Rectal smooth muscle tissue (tissue), 1 donor: ENCODE measurements at regions not wholly inside any gene's neighbourhood (a gene's known extent, or its start where the extent isn't known, plus 50 kb on each side); places are given as distances from the start of the nearest gene placed in this dataset.
"Not testable (repeated sequence)": the region's sequence is repeated elsewhere in the genome, so short reads cannot be mapped to it uniquely, and the experiment has no call there.

Experiments
- H3K27ac ChIP-seq: one replicate; pipeline ENCODE4 v1.7.0; 2013; ENCODE audit warnings: low read depth, low read length, inconsistent platforms
- H3K27me3 ChIP-seq: one replicate; pipeline ENCODE4 v1.7.0; 2013; ENCODE audit warnings: low read length; ENCODE audit not compliant: control insufficient read depth, insufficient read depth
- H3K36me3 ChIP-seq: one replicate; pipeline ENCODE4 v1.7.0; 2013; ENCODE audit warnings: low read length; ENCODE audit not compliant: control insufficient read depth, insufficient read depth
- H3K4me1 ChIP-seq: one replicate; pipeline ENCODE4 v1.7.0; 2013; ENCODE audit warnings: low read length; ENCODE audit not compliant: control insufficient read depth, insufficient read depth
- H3K4me3 ChIP-seq: one replicate; pipeline ENCODE4 v1.7.0; 2013; ENCODE audit warnings: low read length
- H3K9ac ChIP-seq: one replicate; pipeline ENCODE4 v1.7.0; 2013; ENCODE audit warnings: low read length

GRCh38 chr4:127441571-127441970 lies 191.2 kb upstream of the INTU start:
- Histone ChIP-seq H3K36me3 (no peaks in the 10 kb centered on the region), H3K27me3 (no peaks in the 10 kb centered on the region), H3K27ac (no peak overlapping the region), H3K4me3 (no peak overlapping the region), H3K4me1 (no peaks in the 10 kb centered on the region), H3K9ac (no peak overlapping the region)

GRCh38 chr4:127445471-127445870 lies 187.3 kb upstream of the INTU start:
- Histone ChIP-seq H3K27ac (no peak overlapping the region), H3K4me3 (no peak overlapping the region), H3K4me1 (no peaks in the 10 kb centered on the region), H3K36me3 (no peaks in the 10 kb centered on the region), H3K27me3 (no peaks in the 10 kb centered on the region), H3K9ac (no peak overlapping the region)

- H3K36me3 ChIP-seq = no peaks in the 10 kb centered on the region
- no peak overlapping the region for H3K27ac ChIP-seq
- no peaks in the 10 kb centered on the region for H3K27me3 ChIP-seq
- no peak overlapping the region for H3K4me3 ChIP-seq
- no peaks in the 10 kb centered on the region for H3K4me1 ChIP-seq
- no peak overlapping the region for H3K9ac ChIP-seq
Measured at GRCh38 chr4:127446427-127446885, 186.3 kb upstream of the INTU start.

GRCh38 chr4:127448986-127449385 lies 183.8 kb upstream of the INTU start:
- H3K27ac ChIP-seq = no peak overlapping the region

GRCh38 chr4:127449449-127449848 lies 183.3 kb upstream of the INTU start:
- no peak overlapping the region for H3K27ac ChIP-seq
- no peaks in the 10 kb centered on the region for H3K4me1 ChIP-seq
- H3K4me3 ChIP-seq = no peak overlapping the region
- H3K36me3 ChIP-seq = no peaks in the 10 kb centered on the region
- H3K9ac ChIP-seq = no peak overlapping the region
- no peaks in the 10 kb centered on the region for H3K27me3 ChIP-seq

More at GRCh38 chr4:127448986-127449385, 183.8 kb upstream of the INTU start:
- Histone ChIP-seq H3K9ac (no peak overlapping the region), H3K4me1 (no peaks in the 10 kb centered on the region), H3K36me3 (no peaks in the 10 kb centered on the region), H3K27me3 (no peaks in the 10 kb centered on the region), H3K4me3 (no peak overlapping the region)

GRCh38 chr4:127450276-127450675 lies 182.5 kb upstream of the INTU start:
- H3K27me3 ChIP-seq = no peaks in the 10 kb centered on the region
- no peak overlapping the region for H3K9ac ChIP-seq
- H3K36me3 ChIP-seq = no peaks in the 10 kb centered on the region
- H3K27ac ChIP-seq = no peak overlapping the region
- H3K4me3 ChIP-seq = no peak overlapping the region
- H3K4me1 ChIP-seq = no peaks in the 10 kb centered on the region

- H3K9ac ChIP-seq = no peak overlapping the region
- no peaks in the 10 kb centered on the region for H3K4me1 ChIP-seq
- no peaks in the 10 kb centered on the region for H3K36me3 ChIP-seq
- no peak overlapping the region for H3K27ac ChIP-seq
- no peak overlapping the region for H3K4me3 ChIP-seq
- no peaks in the 10 kb centered on the region for H3K27me3 ChIP-seq
Measured at GRCh38 chr4:127463883-127464282, 168.9 kb upstream of the INTU start.

GRCh38 chr4:127469542-127469941 lies 163.2 kb upstream of the INTU start:
- no peaks in the 10 kb centered on the region for H3K27me3 ChIP-seq
- no peaks in the 10 kb centered on the region for H3K36me3 ChIP-seq
- no peak overlapping the region for H3K4me3 ChIP-seq
- no peak overlapping the region for H3K9ac ChIP-seq
- no peak overlapping the region for H3K27ac ChIP-seq
- H3K4me1 ChIP-seq = no peaks in the 10 kb centered on the region

GRCh38 chr4:127469959-127470809 lies 162.6 kb upstream of the INTU start:
- Histone ChIP-seq H3K36me3 (no peaks in the 10 kb centered on the region), H3K27ac (no peak overlapping the region), H3K4me1 (no peaks in the 10 kb centered on the region), H3K4me3 (no peak overlapping the region), H3K9ac (no peak overlapping the region), H3K27me3 (no peaks in the 10 kb centered on the region)

- H3K27me3 ChIP-seq, H3K4me3 ChIP-seq, H3K36me3 ChIP-seq, H3K4me1 ChIP-seq, H3K9ac ChIP-seq, H3K27ac ChIP-seq: not testable (repeated sequence)
Measured at GRCh38 chr4:127478271-127478670, 154.5 kb upstream of the INTU start.

- no peaks in the 10 kb centered on the region for H3K4me1 ChIP-seq
- no peak overlapping the region for H3K27ac ChIP-seq
- no peak overlapping the region for H3K9ac ChIP-seq
- no peaks in the 10 kb centered on the region for H3K27me3 ChIP-seq
- H3K36me3 ChIP-seq = no peaks in the 10 kb centered on the region
- H3K4me3 ChIP-seq = no peak overlapping the region
Measured at GRCh38 chr4:127479031-127479622, 153.6 kb upstream of the INTU start.

GRCh38 chr4:127482049-127482448 lies 150.7 kb upstream of the INTU start:
- Histone ChIP-seq H3K4me1 (no peaks in the 10 kb centered on the region), H3K9ac (no peak overlapping the region), H3K4me3 (no peak overlapping the region), H3K27me3 (no peaks in the 10 kb centered on the region), H3K36me3 (no peaks in the 10 kb centered on the region), H3K27ac (no peak overlapping the region)

- no peak overlapping the region for H3K27ac ChIP-seq
- H3K27me3 ChIP-seq = no peaks in the 10 kb centered on the region
- no peaks in the 10 kb centered on the region for H3K4me1 ChIP-seq
- no peak overlapping the region for H3K4me3 ChIP-seq
- no peaks in the 10 kb centered on the region for H3K36me3 ChIP-seq
- H3K9ac ChIP-seq = no peak overlapping the region
Measured at GRCh38 chr4:127484117-127484516, 148.6 kb upstream of the INTU start.
